ENCODE measurements at regions not wholly inside any gene's neighbourhood (a gene's known extent, or its start where the extent isn't known, plus 50 kb on each side); places are given as distances from the start of the nearest gene placed in this dataset.

- no peak for TF ChIP-seq CHD2 (IDR thresholded peaks at IDR 0.05; ENCODE audit: low read length)
- TF ChIP-seq CTCF (IDR thresholded peaks at IDR 0.05; ENCODE audit: control extremely low read depth in 1 of 3, insufficient read depth in 1 of 3, low read depth in 1 of 3, low read length in 3 of 3): no peak
- no peak for TF ChIP-seq TAF1 (IDR thresholded peaks at IDR 0.05; ENCODE audit: low read depth, low read length)
- TF ChIP-seq POU5F1 (IDR thresholded peaks at IDR 0.05; ENCODE audit: low read depth, low read length): no peak
- TF ChIP-seq RFX5 (IDR thresholded peaks at IDR 0.05; ENCODE audit: borderline replicate concordance, low read depth, low read length): no peak
- TF ChIP-seq CTBP2 (IDR thresholded peaks at IDR 0.05; ENCODE audit: borderline replicate concordance, insufficient read depth, insufficient read length, low read length): no peak
- Histone ChIP-seq H2BK15ac (ENCODE audit: low read length) (no peak overlapping the region), H3K23ac (ENCODE audit: insufficient read length) (no peak overlapping the region), H3K4me3 (ENCODE audit: extremely low read depth in 1 of 4, insufficient read depth in 2 of 4, low read depth in 3 of 4, low read length in 4 of 4) (no peak overlapping the region), H2BK120ac (replicated peaks; ENCODE audit: low read depth, low read length) (no peak overlapping the region), H2AK5ac (ENCODE audit: low read depth, low read length) (no peak overlapping the region), H2AFZ (ENCODE audit: low read length) (no peak overlapping the region), H3K4ac (replicated peaks; ENCODE audit: insufficient read length, low read depth, low read length) (no peak overlapping the region), H3K9me3 (ENCODE audit: insufficient read depth in 2 of 2, low read depth in 1 of 2, low read length in 1 of 2) (no peaks in the 10 kb centered on the region; a peak in 1 of 4 replicates), H3K9ac (replicated peaks in 1 of 4; ENCODE audit: extremely low read depth in 1 of 4, low read depth in 3 of 4, low read length in 3 of 4) (no peak overlapping the region), H2BK20ac (ENCODE audit: low read length) (no peak overlapping the region), H3K27ac (ENCODE audit: low read depth, low read length) (no peak overlapping the region), H3K79me1 (ENCODE audit: low read depth, low read length) (no peaks in the 10 kb centered on the region), H3K23me2 (ENCODE audit: low read depth, low read length) (no peaks in the 10 kb centered on the region), H2BK5ac (ENCODE audit: low read depth, low read length) (no peak overlapping the region), H4K8ac (ENCODE audit: extremely low read depth, insufficient read depth, low read length) (no peak overlapping the region), H3K4me1 (replicated peaks in 1 of 4; ENCODE audit: control insufficient read depth in 3 of 4, insufficient read depth in 4 of 4, low read length in 3 of 4) (no peaks in the 10 kb centered on the region), H3K79me2 (ENCODE audit: control insufficient read depth in 1 of 2, insufficient read depth in 2 of 2, low read length in 2 of 2) (no peaks in the 10 kb centered on the region), H4K5ac (ENCODE audit: insufficient read length, low read depth, low read length) (no peak overlapping the region), H3K56ac (replicated peaks; ENCODE audit: insufficient read length, low read depth, low read length) (no peak overlapping the region), H3K14ac (ENCODE audit: insufficient read length) (no peak overlapping the region), H3K27me3 (replicated peaks in 1 of 4; ENCODE audit: control insufficient read depth in 3 of 4, extremely low read depth in 1 of 4, insufficient read depth in 3 of 4, low read length in 3 of 4) (no peaks in the 10 kb centered on the region), H3K18ac (ENCODE audit: extremely low read depth, low read length) (no peak overlapping the region), H4K20me1 (replicated peaks in 1 of 2; ENCODE audit: control insufficient read depth in 1 of 2, insufficient read depth in 2 of 2, low read length in 2 of 2) (no peaks in the 10 kb centered on the region), H2BK12ac (ENCODE audit: low read depth, low read length) (no peak overlapping the region), H3K36me3 (ENCODE audit: control insufficient read depth in 2 of 4, insufficient read depth in 4 of 4, low read length in 3 of 4) (no peaks in the 10 kb centered on the region), H4K91ac (replicated peaks; ENCODE audit: insufficient read length, low read length) (no peak overlapping the region), H3K4me2 (ENCODE audit: insufficient read depth in 1 of 2, low read depth in 2 of 2, low read length in 2 of 2) (no peak overlapping the region)
- FAIRE-seq: no peak
- CTCF ChIA-PET (ENCODE audit: partially characterized antibody): no interaction called here
- 92% methylated on average over 3 of the region's 3 CpGs; no CpG with 5 or more reads in 1 of the 2 experiments for WGBS, 2 experiments (ENCODE audit: extremely low coverage in 1 of 2, insufficient coverage in 1 of 2, insufficient read length in 1 of 2, insufficient replicate concordance in 2 of 2, low coverage in 1 of 2, low lambda C conversion rate in 2 of 2, missing lambda C conversion rate in 1 of 2)
- POLR2A ChIA-PET (ENCODE audit: partially characterized antibody): no interaction called here
- DNase-seq (ENCODE audit: low read depth in 1 of 2, low spot score in 2 of 2): no peak
Measured at GRCh38 chr3:103077910-103078309, 643.1 kb downstream of the ZPLD1 start.
